K562 (cell line): ENCODE measurements at regions not wholly inside any gene's neighbourhood (a gene's known extent, or its start where the extent isn't known, plus 50 kb on each side); places are given as distances from the start of the nearest gene placed in this dataset.

ENCODE experiments used
- ATAC-seq: fragments of 200-7000 bp; cut with Tn5 transposase; 3 replicates; pipeline ENCODE4 v1.9.1; 2020; ENCODE audit warnings: moderate library complexity
- BruUV-seq: library from RNA; stranded (reverse); fragments of 400-500 nt; replicated peaks from 2 replicates; lab custom pipeline; 2021; lab: Mats Ljungman, UMichigan
- CTCF ChIA-PET: fragments of 300-600 bp; formaldehyde crosslinking; extraction: SDS; loops from one replicate; lab custom pipeline; 2021; ENCODE audit warnings: low intra/inter-chr PET ratio; lab: Yijun Ruan, JAX
- POLR2A ChIA-PET: fragments of 300-600, 350-650 bp; sonication (Branson Sonifier 250); formaldehyde crosslinking; extraction: SDS; loops from one replicate; lab custom pipeline; 2021; ENCODE audit warnings: antibody characterized with exemption, inconsistent platforms; lab: Yijun Ruan, JAX
- DNase-seq, 4 experiments: peaks; one replicate each; pipeline versions ENCODE4 v3.0.0 to v3.0.0-alpha.2; 2011 to 2018; ENCODE audit warnings: low spot score in 3 of 4, mixed read lengths in 3 of 4; ENCODE audit errors: extremely low read depth in 1 of 4
- FAIRE-seq: peaks from 2 replicates; lab custom pipeline; 2011; peaks lifted over from hg19 to GRCh38; lab: Jason Lieb, UNC
- H2AFZ ChIP-seq: 2 replicates; pipeline ENCODE4 v1.6.0; 2011; ENCODE audit warnings: low read depth, low read length, control low read depth, inconsistent platforms
- H3K27ac ChIP-seq: fragments of 200-600 bp; 3 replicates; pipeline ENCODE4 v1.8.0; 2011; ENCODE audit warnings: low read depth, mild to moderate bottlenecking, control low read depth, inconsistent platforms, low read length, moderate library complexity, mixed read lengths; ENCODE audit errors: extremely low read depth
- H3K27me3 ChIP-seq, 2 experiments: fragments of 300-600 bp in 1 of 2; 2 replicates in 1 of 2; 3 replicates in 1 of 2; pipeline versions ENCODE4 v1.6.0 to v1.8.0; 2011; ENCODE audit warnings: inconsistent platforms in 2 of 2, low read length in 2 of 2, mild to moderate bottlenecking in 1 of 2, mixed read lengths in 1 of 2, moderate library complexity in 1 of 2; ENCODE audit not compliant: control insufficient read depth in 2 of 2, insufficient read depth in 2 of 2
- H3K36me3 ChIP-seq: fragments of 300-600 bp; 3 replicates; pipeline ENCODE4 v1.8.0; 2011; ENCODE audit warnings: mild to moderate bottlenecking, low read length, inconsistent platforms; ENCODE audit not compliant: control insufficient read depth, insufficient read depth
- H3K4me1 ChIP-seq, 2 experiments: fragments of 200-600 bp in 1 of 2; replicated peaks in 1 of 2; 2 replicates in 1 of 2; 3 replicates in 1 of 2; pipeline versions ENCODE4 v1.5.1 to v1.8.0; 2011; ENCODE audit warnings: inconsistent platforms in 2 of 2, low read length in 2 of 2, mild to moderate bottlenecking in 1 of 2, mixed read lengths in 1 of 2, moderate library complexity in 1 of 2; ENCODE audit not compliant: control insufficient read depth in 2 of 2, insufficient read depth in 2 of 2
- H3K4me2 ChIP-seq: 2 replicates; pipeline ENCODE4 v1.6.1; 2011; ENCODE audit warnings: low read length, control low read depth, inconsistent platforms, mixed read lengths; ENCODE audit not compliant: insufficient read depth
- H3K4me3 ChIP-seq: fragments of 200-600 bp; sonication (generic), shearing (Covaris generic); 2 replicates; pipeline ENCODE4 v1.5.1; 2016; ENCODE audit warnings: control low read depth, inconsistent platforms
- H3K79me2 ChIP-seq: fragments of 200-600 bp; 3 replicates; pipeline ENCODE4 v1.8.0; 2011; ENCODE audit warnings: low read length, inconsistent platforms; ENCODE audit not compliant: control insufficient read depth, insufficient read depth
- H3K9ac ChIP-seq, 2 experiments: 2 replicates each; pipeline versions ENCODE4 v1.6.0 to v1.6.1; 2011; ENCODE audit warnings: low read depth in 2 of 2, low read length in 2 of 2, control low read depth in 1 of 2, inconsistent platforms in 1 of 2, mild to moderate bottlenecking in 1 of 2, mixed read lengths in 1 of 2; ENCODE audit not compliant: insufficient read depth in 1 of 2
- H3K9me1 ChIP-seq: one replicate; pipeline ENCODE4 v1.6.0; 2011; ENCODE audit warnings: inconsistent platforms, mild to moderate bottlenecking, low read length, moderate library complexity; ENCODE audit not compliant: control insufficient read depth, insufficient read depth
- H3K9me3 ChIP-seq: replicated peaks from 2 replicates; pipeline ENCODE4 v1.5.1; 2011; ENCODE audit warnings: low read depth, low read length, inconsistent platforms; ENCODE audit not compliant: control insufficient read depth, insufficient read depth
- H4K20me1 ChIP-seq: replicated peaks from 2 replicates; pipeline ENCODE4 v1.6.1; 2011; ENCODE audit warnings: low read length, inconsistent platforms, mixed read lengths; ENCODE audit not compliant: control insufficient read depth, insufficient read depth
- ATF3 ChIP-seq, 2 experiments: fragments of 450-650 bp in 1 of 2; sonication (generic) in 1 of 2; formaldehyde crosslinking in 1 of 2; IDR thresholded peaks in 1 of 2; conservative IDR thresholded peaks in 1 of 2; 2 replicates each; pipeline versions ENCODE4 v1.6.1 to v1.8.1; 2016 to 2023; ENCODE audit warnings: mild to moderate bottlenecking in 2 of 2, moderate library complexity in 2 of 2, inconsistent platforms in 1 of 2, missing genetic modification reagents in 1 of 2
- CLOCK ChIP-seq: fragments of 250-450 bp; sonication (Bioruptor Pico); IDR thresholded peaks from 2 replicates; pipeline ENCODE4 v1.4.0; 2020; ENCODE audit warnings: mild to moderate bottlenecking, moderate library complexity, borderline replicate concordance
- GABPB1 ChIP-seq: sonication (generic); formaldehyde crosslinking; IDR thresholded peaks from 2 replicates; pipeline ENCODE4 v1.8.0; 2022; ENCODE audit warnings: mild to moderate bottlenecking, missing genetic modification reagents
- ILK ChIP-seq: fragments of 450-650 bp; IDR thresholded peaks from 2 replicates; pipeline ENCODE4 v1.6.1; 2016; ENCODE audit warnings: missing genetic modification characterization, low read depth, mild to moderate bottlenecking, missing compliant biosample characterization, moderate library complexity, borderline replicate concordance
- MNT ChIP-seq, 2 experiments: fragments of 450-650 bp; conservative IDR thresholded peaks; 2 replicates each; pipeline ENCODE4 v1.6.1; 2017; ENCODE audit warnings: mild to moderate bottlenecking in 2 of 2, moderate library complexity in 2 of 2
- SNIP1 ChIP-seq: fragments of 450-650 bp; IDR thresholded peaks from 2 replicates; pipeline ENCODE4 v1.7.1; 2017; ENCODE audit warnings: low read depth, mild to moderate bottlenecking
- ZBTB1 ChIP-seq: sonication (generic); formaldehyde crosslinking; IDR thresholded peaks from 2 replicates; pipeline ENCODE4 v1.8.1; 2023; ENCODE audit warnings: missing genetic modification reagents, low read depth, mild to moderate bottlenecking, borderline replicate concordance
- ZNF263 ChIP-seq: sonication (generic); formaldehyde crosslinking; IDR thresholded peaks from 2 replicates; pipeline ENCODE4 v1.8.0; 2022; ENCODE audit warnings: mild to moderate bottlenecking, missing genetic modification reagents, borderline replicate concordance
- ZNF644 ChIP-seq: fragments of 200-800 bp; sonication (Bioruptor generic); IDR thresholded peaks from 2 replicates; pipeline ENCODE4 v1.6.1; 2016; ENCODE audit warnings: low read depth, missing genetic modification characterization, missing compliant biosample characterization
- WGBS: fragments of 100-300 bp; shearing (Covaris generic); methylation state at CpG from one replicate; pipeline ENCODE4 v1.1.6; 2016; ENCODE audit warnings: low coverage, mixed read lengths; ENCODE audit not compliant: insufficient coverage; ENCODE audit errors: missing lambda C conversion rate; 5-methylcytosine and 5-hydroxymethylcytosine counted together
- in situ Hi-C: fragments of 300-500 bp; cut with MboI; formaldehyde crosslinking; loops from 4 replicates; pipeline ENCODE4 v1.15.0; 2018; ENCODE audit warnings: inconsistent platforms, mixed read lengths
- intact Hi-C: fragments of 100-400 bp; cut with micrococcal nuclease; formaldehyde crosslinking; loops from 2 replicates; pipeline ENCODE4 v1.14.2; 2022

- FAIRE-seq (no peak), ATAC-seq (no peak), DNase-seq (no peak)
- no peak overlapping the region for H3K27ac ChIP-seq
- H3K4me3 ChIP-seq, result no peak overlapping the region
- no peaks in the 10 kb centered on the region for H4K20me1 ChIP-seq
- H3K36me3 ChIP-seq, result no peaks in the 10 kb centered on the region
- TF ChIP-seq ZBTB1 (no peak), ATF3 (IDR thresholded peaks at IDR 0.05) (no peak), ATF3 (CRISPR knock-in tag; conservative IDR thresholded peaks at IDR 0.05) (no peak), GABPB1 (CRISPR knock-in tag) (no peak), CLOCK (CRISPR knock-in tag) (no peak), ZNF644 (tag) (no peak), SNIP1 (no peak), ZNF263 (no peak), MNT (conservative IDR thresholded peaks at IDR 0.05) (no peak), ILK (tag) (no peak)
- no peak overlapping the region for H2AFZ ChIP-seq
- no peak overlapping the region for H3K4me2 ChIP-seq
- intact Hi-C loops, result no loop called here
- ChIA-PET CTCF (no interaction called here), POLR2A (interaction anchor here (0.6 to 1.1 kb wide), 3 partner anchors 37 to 171 kb away, joined by 3 read pairs; no protein-coding TSS in a partner anchor)
- H3K9me3 ChIP-seq, result no peaks in the 10 kb centered on the region
- no peaks in the 10 kb centered on the region for H3K27me3 ChIP-seq
- H3K9me1 ChIP-seq, result no peaks in the 10 kb centered on the region
- H3K9ac ChIP-seq, result no peak overlapping the region
- H3K79me2 ChIP-seq, result no peaks in the 10 kb centered on the region
- H3K4me1 ChIP-seq, result peaks cover 12 to 19% of the 10 kb centered on the region in 2 experiments
- in situ Hi-C loops, result no loop called here
- no TSS peak for BruUV-seq
- 74% methylated on average over 3 of the region's 3 CpGs for WGBS
Observed at GRCh38 chr2:43103093-43103404, 123.4 kb downstream of the ZFP36L2 start.
